ENCODE measurements at regions not wholly inside any gene's neighbourhood (a gene's known extent, or its start where the extent isn't known, plus 50 kb on each side); places are given as distances from the start of the nearest gene placed in this dataset.

- Histone ChIP-seq H2AFZ (ENCODE audit: low read depth) (no peak overlapping the region), H3K36me3 (ENCODE audit: insufficient read depth) (no peaks in the 10 kb centered on the region), H3K4me1 (ENCODE audit: low read depth, poor library complexity, severe bottlenecking) (no peaks in the 10 kb centered on the region), H3K79me2 (ENCODE audit: insufficient read depth, low read depth) (no peaks in the 10 kb centered on the region), H3K4me3 (IDR thresholded peaks at IDR 0.05; ENCODE audit: insufficient read depth, low read depth, low read length) (no peak overlapping the region), H3K9ac (no peak overlapping the region), H3K4me2 (no peak overlapping the region), H3K27ac (no peak overlapping the region), H4K20me1 (ENCODE audit: insufficient read depth) (no peaks in the 10 kb centered on the region), H3K27me3 (ENCODE audit: insufficient read depth, low read depth) (no peaks in the 10 kb centered on the region)
- TF ChIP-seq, protein P1, sequence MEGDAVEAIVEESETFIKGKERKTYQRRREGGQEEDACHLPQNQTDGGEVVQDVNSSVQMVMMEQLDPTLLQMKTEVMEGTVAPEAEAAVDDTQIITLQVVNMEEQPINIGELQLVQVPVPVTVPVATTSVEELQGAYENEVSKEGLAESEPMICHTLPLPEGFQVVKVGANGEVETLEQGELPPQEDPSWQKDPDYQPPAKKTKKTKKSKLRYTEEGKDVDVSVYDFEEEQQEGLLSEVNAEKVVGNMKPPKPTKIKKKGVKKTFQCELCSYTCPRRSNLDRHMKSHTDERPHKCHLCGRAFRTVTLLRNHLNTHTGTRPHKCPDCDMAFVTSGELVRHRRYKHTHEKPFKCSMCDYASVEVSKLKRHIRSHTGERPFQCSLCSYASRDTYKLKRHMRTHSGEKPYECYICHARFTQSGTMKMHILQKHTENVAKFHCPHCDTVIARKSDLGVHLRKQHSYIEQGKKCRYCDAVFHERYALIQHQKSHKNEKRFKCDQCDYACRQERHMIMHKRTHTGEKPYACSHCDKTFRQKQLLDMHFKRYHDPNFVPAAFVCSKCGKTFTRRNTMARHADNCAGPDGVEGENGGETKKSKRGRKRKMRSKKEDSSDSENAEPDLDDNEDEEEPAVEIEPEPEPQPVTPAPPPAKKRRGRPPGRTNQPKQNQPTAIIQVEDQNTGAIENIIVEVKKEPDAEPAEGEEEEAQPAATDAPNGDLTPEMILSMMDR (conservative IDR thresholded peaks at IDR 0.05; ENCODE audit: low read depth, low read length), result no peak
Observed at GRCh38 chr13:71368336-71368735, 498.7 kb downstream of the DACH1 start.

GRCh38 chr13:71360041-71360440 lies 507.0 kb downstream of the DACH1 start:
- Histone ChIP-seq H3K27ac (no peak overlapping the region), H3K4me3 (IDR thresholded peaks at IDR 0.05; ENCODE audit: insufficient read depth, low read depth, low read length) (no peak overlapping the region), H3K9ac (no peak overlapping the region), H3K4me1 (ENCODE audit: low read depth, poor library complexity, severe bottlenecking) (no peaks in the 10 kb centered on the region), H4K20me1 (ENCODE audit: insufficient read depth) (no peaks in the 10 kb centered on the region), H3K27me3 (ENCODE audit: insufficient read depth, low read depth) (no peaks in the 10 kb centered on the region), H3K79me2 (ENCODE audit: insufficient read depth, low read depth) (no peaks in the 10 kb centered on the region), H3K4me2 (no peak overlapping the region), H2AFZ (ENCODE audit: low read depth) (no peak overlapping the region), H3K36me3 (ENCODE audit: insufficient read depth) (no peaks in the 10 kb centered on the region)
- TF ChIP-seq, protein P1 (conservative IDR thresholded peaks at IDR 0.05; ENCODE audit: low read depth, low read length), result no peak

DNA sequence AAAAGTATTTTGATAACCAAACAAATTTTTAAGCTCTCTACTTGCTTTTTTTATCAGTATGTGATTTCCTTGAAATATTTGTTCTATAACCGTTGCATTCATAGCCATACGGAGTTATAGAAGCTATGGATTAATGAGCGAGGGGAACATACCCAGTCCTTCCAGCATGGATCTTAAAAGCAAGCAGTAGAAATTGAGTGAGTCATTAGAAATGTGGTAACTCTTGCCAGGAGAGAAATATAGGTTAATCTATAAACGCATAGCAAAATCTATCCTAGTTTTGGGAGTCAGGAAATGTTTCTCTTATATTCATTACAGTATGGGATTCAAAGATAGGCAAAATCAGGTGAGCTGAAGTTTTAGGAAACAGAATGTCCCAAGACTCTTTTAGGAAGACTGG lies 507.4 kb downstream of the DACH1 start:
- Histone ChIP-seq H3K27me3 (ENCODE audit: insufficient read depth, low read depth) (no peaks in the 10 kb centered on the region), H3K79me2 (ENCODE audit: insufficient read depth, low read depth) (no peaks in the 10 kb centered on the region), H3K4me2 (no peak overlapping the region)

DNA sequence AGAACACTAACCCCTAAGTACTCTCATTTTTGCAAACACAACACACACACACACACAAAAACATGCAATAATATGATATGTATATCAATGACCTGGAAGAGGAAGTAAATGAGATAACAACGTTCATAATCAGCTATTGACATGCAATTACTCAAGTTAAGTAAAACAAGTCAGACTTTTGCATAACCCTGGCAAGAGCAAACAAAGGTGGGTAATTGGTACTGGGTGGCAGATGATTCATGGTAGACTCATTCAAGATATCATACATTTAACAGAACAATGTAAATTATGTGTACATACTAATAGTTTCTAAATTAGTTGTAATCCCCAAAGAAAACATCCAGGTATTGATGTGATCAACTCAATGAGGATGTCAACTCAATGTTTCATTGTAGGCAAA lies 508.8 kb downstream of the DACH1 start:
- TF ChIP-seq, protein P1 (conservative IDR thresholded peaks at IDR 0.05; ENCODE audit: low read depth, low read length), result no peak
- Histone ChIP-seq H3K79me2 (ENCODE audit: insufficient read depth, low read depth) (no peaks in the 10 kb centered on the region), H2AFZ (ENCODE audit: low read depth) (no peak overlapping the region)

More for the DNA sequence above, 507.4 kb downstream of the DACH1 start:
- no peaks in the 10 kb centered on the region for H3K36me3 ChIP-seq (ENCODE audit: insufficient read depth)
- TF ChIP-seq, protein P1 (conservative IDR thresholded peaks at IDR 0.05; ENCODE audit: low read depth, low read length), result no peak
- no peak overlapping the region for H3K9ac ChIP-seq
- H4K20me1 ChIP-seq (ENCODE audit: insufficient read depth), result no peaks in the 10 kb centered on the region
- H3K4me1 ChIP-seq (ENCODE audit: low read depth, poor library complexity, severe bottlenecking), result no peaks in the 10 kb centered on the region
- no peak overlapping the region for H3K27ac ChIP-seq
- no peak overlapping the region for H2AFZ ChIP-seq (ENCODE audit: low read depth)
- no peak overlapping the region for H3K4me3 ChIP-seq (IDR thresholded peaks at IDR 0.05; ENCODE audit: insufficient read depth, low read depth, low read length)

More for the DNA sequence above, 508.8 kb downstream of the DACH1 start:
- H3K9ac ChIP-seq, result no peak overlapping the region
- H4K20me1 ChIP-seq (ENCODE audit: insufficient read depth), result no peaks in the 10 kb centered on the region
- no peaks in the 10 kb centered on the region for H3K27me3 ChIP-seq (ENCODE audit: insufficient read depth, low read depth)
- H3K4me1 ChIP-seq (ENCODE audit: low read depth, poor library complexity, severe bottlenecking), result no peaks in the 10 kb centered on the region
- no peak overlapping the region for H3K27ac ChIP-seq
- H3K36me3 ChIP-seq (ENCODE audit: insufficient read depth), result no peaks in the 10 kb centered on the region
- H3K4me2 ChIP-seq, result no peak overlapping the region
- no peak overlapping the region for H3K4me3 ChIP-seq (IDR thresholded peaks at IDR 0.05; ENCODE audit: insufficient read depth, low read depth, low read length)
